GM12878 (cell line): ENCODE measurements at regions not wholly inside any gene's neighbourhood (a gene's known extent, or its start where the extent isn't known, plus 50 kb on each side); places are given as distances from the start of the nearest gene placed in this dataset.
A peak's percentile ranks its signal among the peaks of the same experiment; 100 is the strongest.

Experiments
- ATAC-seq: fragments of 200-7000 bp; cut with Tn5 transposase; 3 replicates; pipeline ENCODE4 v1.9.1; 2020; ENCODE audit warnings: mild to moderate bottlenecking, moderate library complexity
- BruUV-seq: library from RNA; stranded (reverse); fragments of 400-500 nt; replicated peaks from 2 replicates; lab custom pipeline; 2021; lab: Mats Ljungman, UMichigan
- CTCF ChIA-PET: fragments of 300-600 bp; sonication (Branson Sonifier 250); formaldehyde crosslinking; extraction: SDS; loops from one replicate; lab custom pipeline; 2021; ENCODE audit warnings: inconsistent platforms; lab: Yijun Ruan, JAX
- POLR2A ChIA-PET: fragments of 350-600 bp; formaldehyde crosslinking; extraction: SDS; loops from one replicate; lab custom pipeline; 2021; ENCODE audit warnings: inconsistent platforms; lab: Charles Lee
- RAD21 ChIA-PET: fragments of 300-600 bp; sonication (Branson Sonifier 250); formaldehyde crosslinking; loops from one replicate; lab custom pipeline; 2023; ENCODE audit warnings: antibody characterized with exemption; ENCODE audit not compliant: unreplicated experiment; lab: Charles Lee
- SMC1A ChIA-PET: fragments of 300-600 bp; sonication (Branson Sonifier 250); formaldehyde crosslinking; loops from one replicate; lab custom pipeline; 2023; ENCODE audit not compliant: unreplicated experiment, uncharacterized antibody; lab: Charles Lee
- DNase-seq: peaks from one replicate; pipeline ENCODE4 v3.0.0-alpha.2; 2011; ENCODE audit warnings: low read depth, low spot score
- FAIRE-seq: peaks from 3 replicates; lab custom pipeline; 2011; peaks lifted over from hg19 to GRCh38; lab: Jason Lieb, UNC
- H2AFZ ChIP-seq: 2 replicates; pipeline ENCODE4 v1.6.0; 2011; ENCODE audit warnings: low read depth, low read length, control low read depth; ENCODE audit not compliant: control insufficient read depth
- H3K27ac ChIP-seq: 2 replicates; pipeline ENCODE4 v1.5.1; 2011; ENCODE audit warnings: control low read depth; ENCODE audit not compliant: control insufficient read depth, insufficient read depth
- H3K27me3 ChIP-seq, 2 experiments: replicated peaks in 1 of 2; 2 replicates each; pipeline versions ENCODE4 v1.6.0 to v1.6.1; 2011; ENCODE audit warnings: low read length in 1 of 2; ENCODE audit not compliant: control insufficient read depth in 2 of 2, insufficient read depth in 2 of 2
- H3K36me3 ChIP-seq, 2 experiments: 2 replicates each; pipeline ENCODE4 v1.5.1; 2011; ENCODE audit warnings: low read length in 1 of 2; ENCODE audit not compliant: control insufficient read depth in 2 of 2, insufficient read depth in 2 of 2
- H3K4me1 ChIP-seq: 2 replicates; pipeline ENCODE4 v1.6.1; 2011; ENCODE audit warnings: mild to moderate bottlenecking, low read length, moderate library complexity, mixed read lengths; ENCODE audit not compliant: control insufficient read depth, insufficient read depth
- H3K4me2 ChIP-seq: 2 replicates; pipeline ENCODE4 v1.6.0; 2011; ENCODE audit warnings: control low read depth; ENCODE audit not compliant: control insufficient read depth, insufficient read depth
- H3K4me3 ChIP-seq: fragments of 200-600 bp; sonication (generic); 2 replicates; pipeline ENCODE4 v1.5.1; 2016
- H3K79me2 ChIP-seq: 2 replicates; pipeline ENCODE4 v1.6.0; 2011; ENCODE audit warnings: low read length; ENCODE audit not compliant: control insufficient read depth, insufficient read depth
- H3K9ac ChIP-seq: 2 replicates; pipeline ENCODE4 v1.8.0; 2011; ENCODE audit warnings: low read length, control low read depth, mixed read lengths; ENCODE audit not compliant: control insufficient read depth, insufficient read depth
- H3K9me3 ChIP-seq: replicated peaks from 3 replicates; pipeline ENCODE4 v1.5.1; 2011; ENCODE audit warnings: mild to moderate bottlenecking, low read length; ENCODE audit not compliant: control insufficient read depth, insufficient read depth
- H4K20me1 ChIP-seq: 2 replicates; pipeline ENCODE4 v1.6.0; 2011; ENCODE audit not compliant: control insufficient read depth, insufficient read depth
- STAT1 ChIP-seq: fragments of 450-650 bp; conservative IDR thresholded peaks from 2 replicates; pipeline ENCODE4 v1.6.1; 2014; ENCODE audit warnings: antibody characterized with exemption, mild to moderate bottlenecking
- ZBTB33 ChIP-seq: fragments of 450-650 bp; IDR thresholded peaks from 2 replicates; pipeline ENCODE4 v1.6.1; 2017; ENCODE audit warnings: mild to moderate bottlenecking
- WGBS: methylation state at CpG from one replicate; pipeline ENCODE4 v1.1.6; 2016; ENCODE audit warnings: low lambda C conversion rate; ENCODE audit not compliant: insufficient replicate concordance, insufficient coverage; ENCODE audit errors: missing lambda C conversion rate; 5-methylcytosine and 5-hydroxymethylcytosine counted together
- in situ Hi-C: fragments of 300-500 bp; cut with MboI; formaldehyde crosslinking; loops from 9 replicates; pipeline ENCODE4 v1.14.3; 2018; ENCODE audit warnings: mixed read lengths
- intact Hi-C: fragments of 100-400 bp; cut with micrococcal nuclease; formaldehyde crosslinking; loops from one replicate; pipeline ENCODE4 v1.14.2; 2022; ENCODE audit not compliant: unreplicated experiment
- TF ChIP-seq, protein P1 (sequence below): fragments of 450-650 bp; IDR thresholded peaks from 2 replicates; pipeline ENCODE4 v1.6.1; 2017; ENCODE audit warnings: borderline replicate concordance
- TF ChIP-seq, protein P2 (sequence below): fragments of 450-650 bp; IDR thresholded peaks from 2 replicates; pipeline ENCODE4 v1.6.1; 2016; ENCODE audit warnings: mild to moderate bottlenecking

DNA sequence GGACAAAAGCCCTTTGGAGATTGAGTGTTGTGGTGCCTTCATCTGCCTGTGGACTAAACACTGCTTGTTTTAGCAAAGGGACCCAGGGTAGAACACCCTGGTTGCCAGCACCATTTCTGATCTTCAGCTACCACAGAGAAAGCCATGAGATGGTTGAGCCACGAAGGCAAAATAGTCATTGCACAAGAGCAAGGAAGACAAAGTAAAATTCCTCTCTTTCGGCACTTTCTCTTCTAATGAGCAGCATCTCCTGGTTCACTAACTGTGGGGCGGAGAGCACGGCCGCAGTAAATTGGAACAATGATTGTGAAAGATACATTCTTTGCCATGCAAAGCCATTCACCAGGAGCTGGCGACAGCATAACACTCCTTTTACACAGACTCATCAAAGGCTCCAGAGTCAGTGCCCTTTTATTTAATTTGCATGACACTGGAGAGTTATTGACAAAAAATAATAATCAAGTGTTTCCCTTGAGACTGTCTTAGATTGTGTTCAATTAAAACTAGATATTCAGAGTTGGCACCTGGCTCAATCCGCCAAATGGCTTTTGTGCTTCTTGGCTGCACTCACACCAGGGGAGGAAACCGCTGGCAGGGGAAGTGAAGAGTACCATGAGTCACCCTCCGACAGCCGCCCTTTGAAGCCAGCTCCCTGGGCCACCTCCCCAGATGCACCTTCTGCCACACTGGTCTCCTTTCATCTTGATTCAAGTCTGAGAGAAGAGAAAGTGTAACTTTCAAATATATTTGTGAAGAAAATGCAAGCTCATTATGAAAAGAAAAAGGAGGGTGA is 100.5 kb upstream of the MEIS1 start:
- Histone ChIP-seq H3K27me3 (no peaks in the 10 kb centered on the region), H4K20me1 (no peaks in the 10 kb centered on the region), H3K4me3 (no peak overlapping the region), H3K27ac (no peak overlapping the region), H3K9me3 (no peaks in the 10 kb centered on the region), H3K79me2 (no peaks in the 10 kb centered on the region), H3K4me2 (no peak overlapping the region), H3K36me3 (no peaks in the 10 kb centered on the region), H3K9ac (no peak overlapping the region), H3K4me1 (no peaks in the 10 kb centered on the region), H2AFZ (no peak overlapping the region)
- ChIA-PET RAD21 (interaction anchor here (0.5 kb wide), 1 partner anchor 588 kb away, joined by 3 read pairs; no protein-coding TSS in a partner anchor), SMC1A (no interaction called here), POLR2A (no interaction called here), CTCF (no interaction called here)
- DNase-seq (no peak), ATAC-seq (peak; percentile 66; the same call in 2 of the 3 replicates), FAIRE-seq (no peak)
- in situ Hi-C loops (no loop called here), intact Hi-C loops (no loop called here)
- TF ChIP-seq STAT1 (no peak), ZBTB33 (no peak)
- TF ChIP-seq, protein P1, sequence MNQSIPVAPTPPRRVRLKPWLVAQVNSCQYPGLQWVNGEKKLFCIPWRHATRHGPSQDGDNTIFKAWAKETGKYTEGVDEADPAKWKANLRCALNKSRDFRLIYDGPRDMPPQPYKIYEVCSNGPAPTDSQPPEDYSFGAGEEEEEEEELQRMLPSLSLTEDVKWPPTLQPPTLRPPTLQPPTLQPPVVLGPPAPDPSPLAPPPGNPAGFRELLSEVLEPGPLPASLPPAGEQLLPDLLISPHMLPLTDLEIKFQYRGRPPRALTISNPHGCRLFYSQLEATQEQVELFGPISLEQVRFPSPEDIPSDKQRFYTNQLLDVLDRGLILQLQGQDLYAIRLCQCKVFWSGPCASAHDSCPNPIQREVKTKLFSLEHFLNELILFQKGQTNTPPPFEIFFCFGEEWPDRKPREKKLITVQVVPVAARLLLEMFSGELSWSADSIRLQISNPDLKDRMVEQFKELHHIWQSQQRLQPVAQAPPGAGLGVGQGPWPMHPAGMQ, result no peak
- TF ChIP-seq, protein P2, sequence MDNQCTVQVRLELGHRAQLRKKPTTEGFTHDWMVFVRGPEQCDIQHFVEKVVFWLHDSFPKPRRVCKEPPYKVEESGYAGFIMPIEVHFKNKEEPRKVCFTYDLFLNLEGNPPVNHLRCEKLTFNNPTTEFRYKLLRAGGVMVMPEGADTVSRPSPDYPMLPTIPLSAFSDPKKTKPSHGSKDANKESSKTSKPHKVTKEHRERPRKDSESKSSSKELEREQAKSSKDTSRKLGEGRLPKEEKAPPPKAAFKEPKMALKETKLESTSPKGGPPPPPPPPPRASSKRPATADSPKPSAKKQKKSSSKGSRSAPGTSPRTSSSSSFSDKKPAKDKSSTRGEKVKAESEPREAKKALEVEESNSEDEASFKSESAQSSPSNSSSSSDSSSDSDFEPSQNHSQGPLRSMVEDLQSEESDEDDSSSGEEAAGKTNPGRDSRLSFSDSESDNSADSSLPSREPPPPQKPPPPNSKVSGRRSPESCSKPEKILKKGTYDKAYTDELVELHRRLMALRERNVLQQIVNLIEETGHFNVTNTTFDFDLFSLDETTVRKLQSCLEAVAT, result no peak
- WGBS, result 54% methylated on average over 10 of the region's 10 CpGs
- BruUV-seq, result no TSS peak
